HG02840 (cell line): ENCODE measurements at regions not wholly inside any gene's neighbourhood (a gene's known extent, or its start where the extent isn't known, plus 50 kb on each side); places are given as distances from the start of the nearest gene placed in this dataset.
"Not testable (repeated sequence)": the region's sequence is repeated elsewhere in the genome, so short reads cannot be mapped to it uniquely, and the experiment has no call there.

ENCODE experiments used
- ATAC-seq: cut with Tn5 transposase; IDR thresholded peaks from one replicate; pipeline ENCODE4 v1.9.1; 2021; ENCODE audit warnings: mild to moderate bottlenecking, moderate library complexity, moderate number of reproducible peaks; ENCODE audit not compliant: unreplicated experiment, low FRiP score

DNA sequence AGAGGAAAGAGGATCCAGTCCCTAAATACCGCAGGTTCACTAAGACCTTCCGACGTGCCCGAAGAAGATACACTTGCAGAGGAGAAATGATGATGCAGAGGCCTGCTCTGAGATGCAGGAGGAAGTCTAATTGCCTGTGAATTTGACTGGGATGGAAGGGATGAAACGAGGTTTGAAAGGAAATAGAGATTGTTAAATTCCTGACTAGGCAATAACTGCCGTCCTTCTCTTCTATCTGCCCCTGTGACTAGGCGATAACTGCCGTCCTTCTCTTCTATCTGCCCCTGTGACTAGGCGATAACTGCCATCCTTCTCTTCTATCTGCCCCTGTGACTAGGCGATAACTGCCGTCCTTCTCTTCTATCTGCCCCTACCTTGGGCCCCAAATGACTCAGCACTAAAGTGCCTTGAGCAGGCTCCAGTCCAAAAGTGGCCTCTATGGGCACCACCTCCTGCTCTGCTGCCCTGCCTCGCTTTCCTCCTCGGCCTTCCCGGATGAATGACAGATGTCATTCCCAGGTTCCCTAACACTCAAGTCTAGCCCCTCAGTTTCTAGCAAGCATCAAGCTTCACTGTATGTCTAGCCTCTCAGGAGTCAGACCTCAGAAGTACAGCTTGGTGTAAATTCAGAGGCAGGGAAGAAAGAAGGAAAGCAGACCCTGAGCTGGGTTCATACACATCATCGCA lies 189.1 kb downstream of the FOXD4L6 start:
- not testable (repeated sequence) for ATAC-seq

DNA sequence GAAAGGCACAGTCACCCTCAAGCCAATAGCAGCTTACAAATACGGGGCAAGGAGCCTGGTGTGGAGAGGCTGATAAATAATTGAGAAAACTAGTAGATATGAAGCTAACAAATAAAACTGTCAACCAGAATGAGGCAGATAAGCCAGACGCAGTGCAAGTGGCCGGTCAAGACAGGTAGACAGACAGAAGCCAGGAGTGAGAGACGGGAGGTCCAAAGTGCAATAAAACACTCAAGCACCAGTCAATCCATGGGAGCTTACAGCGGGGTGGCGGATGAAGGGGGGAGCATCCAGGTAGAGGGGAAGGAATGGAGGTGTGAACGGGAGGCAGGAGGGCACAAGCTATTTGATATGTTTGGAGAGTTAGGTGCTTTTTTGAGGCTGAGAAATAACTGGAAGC lies 193.1 kb downstream of the FOXD4L6 start:
- ATAC-seq: no peak

DNA sequence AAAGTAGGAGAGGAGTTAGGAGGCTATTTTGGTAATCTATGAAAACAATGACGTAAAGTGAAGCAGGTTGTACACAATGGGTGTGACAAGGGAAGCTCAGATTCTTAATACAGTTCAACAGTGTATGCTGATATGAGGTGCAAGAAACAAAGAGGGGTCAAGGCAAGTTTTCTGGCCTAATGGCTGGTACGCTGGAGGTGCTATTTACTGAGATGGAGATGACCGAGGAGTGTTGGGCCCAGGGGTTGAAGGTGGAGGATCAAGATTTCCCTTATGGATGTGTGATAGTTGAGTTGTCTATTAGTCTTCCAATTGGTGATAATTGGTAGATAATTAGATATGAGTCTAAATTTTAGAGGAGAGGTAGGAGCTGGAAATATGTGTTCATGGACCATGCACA lies 194.0 kb downstream of the FOXD4L6 start:
- not testable (repeated sequence) for ATAC-seq

DNA sequence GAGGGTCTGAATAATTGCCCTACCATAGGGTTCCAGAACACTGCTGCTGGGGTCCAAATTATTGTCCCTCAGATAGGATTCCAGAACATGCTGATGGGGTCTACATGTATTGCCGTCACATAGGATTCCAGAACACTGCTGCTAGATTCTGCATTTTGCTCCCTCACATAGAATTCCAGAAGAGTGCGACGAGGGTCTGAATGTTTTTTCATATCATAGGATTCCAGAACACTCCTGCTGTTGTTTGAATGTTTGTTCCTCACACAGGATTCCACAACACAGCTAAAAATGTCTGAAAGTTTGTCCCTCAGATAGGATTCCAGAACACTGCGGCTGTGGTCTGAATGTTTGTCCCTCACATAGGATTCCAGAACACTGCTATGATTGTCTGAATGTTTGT lies 198.1 kb downstream of the FOXD4L6 start:
- ATAC-seq: not testable (repeated sequence)

DNA sequence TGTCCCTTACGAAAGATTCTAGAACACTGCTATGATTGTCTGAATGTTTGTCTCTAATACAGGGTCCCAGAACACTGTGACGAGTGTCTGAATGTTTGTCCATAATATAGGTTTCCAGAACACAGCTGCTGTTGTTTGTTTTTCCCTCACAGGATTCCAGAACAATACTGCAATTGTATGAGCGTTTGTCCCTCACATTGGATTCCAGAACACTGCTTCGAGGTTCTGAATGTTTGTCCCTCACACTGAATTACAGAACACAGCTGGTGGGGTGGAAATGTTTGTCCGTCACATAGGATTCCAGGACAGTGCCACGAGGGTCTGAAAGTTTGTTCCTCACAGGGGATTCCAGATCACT lies 199.0 kb downstream of the FOXD4L6 start:
- not testable (repeated sequence) for ATAC-seq

DNA sequence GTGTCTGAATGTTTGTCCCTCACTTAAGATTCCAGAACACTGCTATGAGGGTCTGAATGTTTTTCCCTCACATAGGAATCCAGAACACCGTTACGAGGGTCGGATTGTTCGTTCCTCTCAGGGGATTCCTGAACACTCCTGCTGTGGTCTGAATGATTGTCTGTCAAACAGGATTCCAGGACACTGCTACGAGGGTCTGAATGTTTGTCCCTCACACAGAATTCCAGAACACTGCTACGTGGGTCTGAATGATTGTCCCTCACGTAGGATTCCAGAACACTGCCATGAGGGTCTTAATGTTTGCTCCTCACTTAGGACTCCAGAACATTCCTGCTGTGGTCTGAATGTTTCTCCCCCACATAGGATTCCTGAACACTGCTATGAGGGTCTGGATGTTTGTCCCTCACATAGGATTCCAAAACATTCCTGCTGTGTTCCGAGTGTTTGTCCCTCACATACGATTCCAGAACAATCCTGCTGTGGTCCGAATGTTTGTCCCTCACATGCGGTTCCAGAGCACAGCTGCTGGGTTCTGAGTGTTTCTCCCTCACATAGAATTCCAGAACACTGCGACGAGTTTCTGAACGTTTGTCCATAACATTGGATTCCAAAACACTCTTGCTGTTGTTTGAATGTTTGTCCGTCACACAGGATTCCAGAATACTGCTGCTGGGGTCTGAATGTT lies 199.5 kb downstream of the FOXD4L6 start:
- no peak for ATAC-seq

DNA sequence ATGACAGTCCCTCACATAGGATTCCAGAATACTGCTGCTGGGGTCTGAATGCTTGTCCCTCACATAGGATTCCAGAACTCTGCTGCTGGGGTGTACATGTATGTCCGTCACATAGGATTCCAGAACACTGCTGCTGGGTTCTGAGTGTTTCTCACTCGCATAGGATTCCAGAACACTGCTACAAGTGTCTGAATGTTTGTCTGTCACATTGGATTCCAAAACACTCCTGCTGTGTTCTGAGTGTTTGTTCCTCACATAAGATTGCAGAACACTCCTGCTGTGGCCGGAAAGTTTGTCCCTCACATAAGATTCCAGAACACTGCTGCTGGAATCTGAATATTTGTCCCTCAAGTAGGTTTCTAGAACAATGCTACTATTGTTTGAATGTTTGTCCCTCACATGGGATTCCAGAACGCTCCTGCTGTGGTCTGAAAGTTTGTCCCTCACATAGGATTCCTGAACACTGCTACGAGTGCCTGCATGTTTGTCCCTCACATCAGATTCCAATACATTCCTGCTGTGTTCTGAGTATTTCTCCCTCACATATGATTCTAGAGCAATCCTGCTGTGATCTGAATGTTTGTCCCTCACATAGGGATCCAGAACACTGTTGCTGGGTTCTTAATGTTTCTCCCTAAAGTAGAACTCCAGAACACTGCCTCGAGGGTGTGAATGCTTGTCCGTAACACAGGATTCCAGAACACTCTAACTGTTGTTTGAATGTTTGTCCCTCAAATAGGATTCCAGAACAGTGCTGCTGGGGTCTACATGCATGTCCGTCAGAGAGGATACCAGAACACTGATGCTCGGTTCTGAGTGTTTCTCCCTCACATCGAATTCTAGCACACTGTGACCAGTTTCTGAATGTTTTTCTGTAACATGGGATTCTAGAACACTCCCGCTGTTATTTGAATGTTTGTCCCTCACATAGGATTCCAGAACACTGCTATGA lies 200.4 kb downstream of the FOXD4L6 start:
- ATAC-seq: no peak

DNA sequence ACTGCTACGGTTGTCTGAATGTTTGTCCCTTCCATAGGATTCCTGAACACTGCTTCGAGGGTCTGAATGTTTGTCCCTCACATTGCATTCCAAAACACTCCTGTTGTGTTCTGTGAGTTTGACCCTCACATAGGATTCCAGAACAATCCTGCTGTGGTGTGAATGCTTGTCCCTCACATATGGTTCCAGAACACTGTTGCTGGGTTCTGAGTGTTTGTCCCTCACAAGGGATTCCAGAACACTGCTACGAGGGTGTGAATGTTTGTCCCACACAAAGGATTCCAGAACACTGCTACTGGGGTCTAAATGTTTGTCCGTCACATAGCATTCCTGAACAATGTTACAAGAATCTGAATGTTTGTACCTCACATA lies 201.2 kb downstream of the FOXD4L6 start:
- ATAC-seq: no peak

DNA sequence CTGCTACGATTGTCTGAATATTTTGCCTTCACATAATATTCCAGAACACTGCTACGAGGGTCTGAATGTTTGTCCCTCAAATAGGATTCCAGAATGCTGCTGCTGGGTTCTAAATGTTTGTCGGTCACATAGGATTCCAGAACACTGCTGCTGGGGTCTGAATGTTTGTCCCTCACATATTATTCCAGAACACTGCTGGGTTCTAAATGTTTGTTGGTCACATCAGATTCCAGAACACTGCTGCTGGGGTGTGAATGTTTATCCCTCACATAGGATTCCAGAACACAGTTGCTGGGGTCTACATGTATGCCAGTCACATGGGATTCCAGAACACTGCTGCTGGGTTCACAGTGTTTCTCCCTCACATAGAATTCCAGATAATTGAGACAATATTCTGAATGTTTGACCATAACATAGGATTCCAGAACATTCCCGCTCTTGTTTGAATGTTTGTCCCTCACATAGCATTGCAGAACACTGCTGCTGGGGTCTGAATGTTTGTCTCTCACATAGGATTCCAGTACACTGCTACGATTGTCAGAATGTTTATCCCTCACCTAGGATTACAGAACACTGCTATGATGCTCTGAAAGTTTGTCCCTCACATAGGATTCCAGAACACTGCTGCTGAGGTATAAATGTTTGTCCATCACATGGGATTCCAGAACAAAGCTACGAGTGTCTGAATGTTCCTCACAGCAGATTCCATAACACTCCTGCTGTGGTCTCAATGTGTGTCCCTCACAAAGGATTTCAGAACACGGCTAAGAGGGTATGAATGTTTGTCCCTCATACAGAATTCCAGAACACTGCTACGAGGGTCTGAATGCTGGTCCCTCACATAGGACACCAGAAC lies 201.8 kb downstream of the FOXD4L6 start:
- ATAC-seq: no peak

DNA sequence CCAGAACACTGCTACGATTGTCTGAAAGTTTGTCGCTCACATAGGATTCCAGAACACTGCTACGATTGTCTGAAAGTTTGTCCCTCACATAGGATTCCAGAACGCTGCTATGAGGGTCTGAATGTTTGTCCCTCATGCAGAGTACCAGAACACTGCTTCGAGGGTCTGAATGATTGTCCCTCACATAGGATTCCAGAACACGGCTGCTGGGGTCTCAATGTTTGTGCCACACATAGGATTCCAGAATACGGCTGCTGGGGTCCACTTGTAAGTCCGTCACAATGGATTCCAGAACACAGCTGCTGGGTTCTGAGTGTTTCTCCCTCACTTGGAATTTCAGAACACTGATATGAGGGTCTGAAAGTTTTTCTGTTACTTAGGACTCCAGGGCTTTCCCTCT lies 203.3 kb downstream of the FOXD4L6 start:
- no peak for ATAC-seq

DNA sequence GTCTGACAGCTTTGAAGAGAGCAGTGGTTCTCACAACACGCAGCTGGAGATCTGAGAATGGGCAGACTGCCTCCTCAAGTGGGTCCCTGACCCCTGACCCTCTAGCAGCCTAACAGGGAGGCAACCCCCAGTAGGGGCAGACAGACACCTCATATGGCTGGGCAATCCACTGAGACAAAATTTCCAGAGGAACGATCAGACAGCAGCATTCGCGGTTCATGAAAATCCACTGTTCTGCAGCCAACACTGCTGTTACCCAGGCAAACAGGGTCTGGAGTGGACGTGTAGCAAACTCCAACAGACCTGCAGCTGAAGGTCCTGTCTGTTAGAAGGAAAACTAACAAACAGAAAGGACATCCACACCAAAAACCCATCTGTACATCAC lies 212.1 kb downstream of the FOXD4L6 start:
- ATAC-seq: not testable (repeated sequence)

DNA sequence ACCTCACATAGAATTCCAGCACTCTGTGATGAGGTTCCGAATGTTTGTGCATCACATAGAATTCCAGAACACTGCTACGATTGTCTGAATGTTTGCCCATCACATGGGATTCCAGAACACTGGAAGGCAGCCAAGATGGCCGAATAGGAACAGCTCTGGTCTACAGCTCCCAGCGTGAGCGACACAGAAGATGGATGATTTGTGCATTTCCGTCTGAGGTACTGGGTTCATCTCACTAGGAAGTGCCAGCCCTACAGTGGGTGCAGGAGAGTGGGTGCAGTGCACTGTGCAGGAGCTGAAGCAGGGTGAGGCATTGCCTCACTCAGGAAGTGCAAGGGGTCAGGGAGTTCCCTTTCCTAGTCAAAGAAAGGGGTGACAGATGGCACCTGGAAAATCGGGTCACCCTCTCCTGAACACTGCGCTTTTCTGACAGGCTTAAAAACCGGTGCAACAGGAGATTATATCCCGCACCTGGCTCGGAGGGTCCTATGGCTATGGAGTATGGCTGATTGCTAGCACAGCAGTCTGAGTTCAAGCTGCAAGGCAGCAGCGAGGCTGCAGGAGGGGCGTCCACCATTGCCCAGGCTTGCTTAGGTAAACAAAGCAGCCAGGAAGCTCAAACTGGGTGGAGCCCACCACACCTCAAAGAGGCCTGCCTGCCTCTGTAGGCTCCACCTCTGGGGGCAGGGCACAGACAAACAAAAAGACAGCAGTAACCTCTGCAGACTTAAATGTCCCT lies 212.7 kb downstream of the FOXD4L6 start:
- ATAC-seq: not testable (repeated sequence)

DNA sequence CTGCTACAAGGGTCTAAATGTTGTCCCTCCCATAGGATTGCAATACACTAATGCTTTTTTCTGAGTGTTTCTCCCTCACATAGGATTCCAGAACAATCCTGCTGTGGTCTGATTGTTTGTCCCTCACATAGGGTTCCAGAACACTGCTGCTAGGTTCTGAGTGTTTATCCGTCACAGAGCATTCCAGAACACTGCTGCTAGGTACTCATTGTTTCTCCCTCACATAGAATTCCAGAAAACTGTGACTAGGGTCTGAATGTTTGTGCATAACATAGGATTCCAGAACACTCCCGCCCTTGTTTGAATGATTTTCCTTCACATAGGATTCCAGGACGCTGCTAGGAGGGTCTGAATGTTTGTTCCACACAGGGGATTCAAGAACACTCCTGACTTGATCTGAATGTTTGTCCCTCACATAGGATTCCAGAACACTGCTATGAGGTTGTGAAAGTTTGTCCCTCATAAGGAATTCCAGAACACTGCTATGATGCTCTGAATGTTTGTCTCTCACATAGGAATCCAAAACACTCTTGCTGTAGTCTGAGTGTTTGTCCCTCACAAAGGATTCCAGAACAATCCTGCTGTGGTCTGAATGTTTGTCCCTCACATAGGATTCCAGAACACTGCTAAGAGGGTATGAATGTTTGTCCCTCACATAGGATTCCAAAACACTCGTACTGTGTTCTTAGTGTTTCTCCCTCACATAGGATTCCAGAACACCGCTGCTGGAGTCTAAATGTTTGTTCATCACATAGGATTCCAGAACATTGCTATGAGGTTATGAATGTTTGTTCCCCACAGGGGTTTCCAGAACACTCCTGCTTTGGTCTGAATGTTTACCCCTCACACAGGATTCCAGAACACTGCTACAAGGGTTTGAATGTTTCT lies 213.5 kb downstream of the FOXD4L6 start:
- no peak for ATAC-seq

DNA sequence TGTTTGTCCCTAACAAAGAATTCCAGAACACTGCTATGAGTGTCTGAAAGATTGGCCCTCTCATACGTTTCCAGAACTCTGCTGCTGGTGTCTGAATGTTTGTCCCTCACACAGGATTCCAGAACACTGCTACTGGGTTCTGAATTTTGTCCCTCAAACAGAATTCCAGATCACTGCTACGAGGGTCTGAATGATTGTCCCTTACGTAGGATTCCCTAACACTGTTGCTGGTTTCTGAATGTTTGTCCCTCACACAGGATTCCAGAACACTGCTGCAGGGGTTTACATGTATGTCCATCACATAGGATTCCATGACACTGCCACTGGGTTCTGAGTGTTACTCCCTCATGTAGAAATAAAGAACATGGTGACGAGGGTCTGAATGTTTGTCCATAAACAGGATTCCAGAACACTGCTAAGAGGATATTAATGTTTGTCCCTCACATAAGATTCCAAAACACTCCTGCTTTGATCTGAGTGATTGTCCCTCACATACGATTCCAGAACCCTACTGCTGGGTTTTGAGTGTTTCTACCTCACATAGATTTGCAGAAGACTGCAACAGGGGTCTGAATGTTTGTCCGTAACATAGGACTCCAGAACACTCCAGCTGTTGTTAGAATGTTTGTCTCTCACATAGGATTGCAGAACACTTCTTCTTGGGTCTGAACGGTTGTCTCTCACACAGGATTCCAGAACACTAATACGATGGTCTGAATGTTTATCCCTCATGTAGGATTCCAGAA lies 214.4 kb downstream of the FOXD4L6 start:
- no peak for ATAC-seq

DNA sequence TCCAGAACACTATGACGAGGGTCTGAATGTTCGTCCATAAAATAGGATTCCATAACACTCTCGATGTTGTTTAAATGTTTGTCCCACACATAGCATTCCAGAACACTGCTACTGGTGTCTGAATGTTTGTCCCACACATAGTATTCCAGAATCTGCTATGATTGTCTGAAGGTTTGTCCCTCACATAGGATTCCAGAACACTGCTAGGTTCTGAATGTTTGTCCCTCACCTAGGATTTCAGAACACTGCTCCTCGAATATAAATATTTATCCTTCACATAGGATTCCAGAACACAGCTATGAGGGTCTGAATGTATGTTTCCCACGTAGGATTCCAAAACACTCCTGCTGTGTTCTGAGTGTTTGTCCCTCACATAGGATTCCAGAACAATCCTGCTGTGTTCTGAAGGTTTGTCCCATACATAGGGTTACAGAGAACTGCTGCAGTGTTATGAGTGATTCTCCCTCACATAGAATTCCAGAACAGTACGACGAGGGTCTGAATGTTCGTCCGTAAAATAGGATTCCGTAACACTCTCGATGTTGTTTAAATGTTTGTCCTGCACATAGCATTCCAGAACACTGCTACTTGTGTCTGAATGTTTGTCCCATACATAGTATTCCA lies 215.3 kb downstream of the FOXD4L6 start:
- ATAC-seq: no peak

DNA sequence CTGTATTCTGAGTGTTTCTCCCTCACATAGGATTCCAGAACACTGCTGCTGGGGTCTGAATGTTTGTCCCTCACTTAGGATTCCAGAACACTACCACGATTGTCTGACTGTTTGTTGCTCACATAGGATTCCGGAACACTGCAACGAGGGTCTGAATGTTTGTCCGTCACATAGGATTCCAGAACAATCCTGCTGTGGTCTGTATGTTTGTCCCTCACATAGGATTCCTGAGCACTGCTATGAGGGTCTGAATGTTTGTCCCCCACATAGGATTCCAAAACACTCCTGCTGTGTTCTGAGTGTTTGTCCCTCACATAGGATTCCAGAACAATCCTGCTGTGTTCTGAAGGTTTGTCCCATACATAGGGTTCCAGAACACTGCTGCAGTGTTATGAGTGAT lies 215.8 kb downstream of the FOXD4L6 start:
- ATAC-seq: not testable (repeated sequence)

DNA sequence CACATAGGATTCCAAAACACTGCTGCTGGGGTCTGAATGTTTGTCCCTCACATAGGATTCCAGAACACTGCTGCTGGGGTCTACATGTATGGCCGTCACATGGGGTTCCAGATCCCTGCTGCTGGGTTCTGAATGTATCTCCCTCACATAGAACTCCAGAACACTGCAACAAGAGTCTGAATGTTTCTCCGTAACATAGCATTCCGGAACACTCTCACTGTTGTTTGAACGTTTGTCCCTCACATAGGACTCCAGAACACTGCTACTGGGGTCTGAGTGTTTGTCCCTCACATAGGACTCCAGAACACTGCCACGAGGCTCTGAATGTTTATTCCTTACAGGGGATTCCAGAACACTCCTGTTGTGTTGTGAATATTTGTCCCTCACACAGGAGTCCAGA lies 216.8 kb downstream of the FOXD4L6 start:
- no peak for ATAC-seq

DNA sequence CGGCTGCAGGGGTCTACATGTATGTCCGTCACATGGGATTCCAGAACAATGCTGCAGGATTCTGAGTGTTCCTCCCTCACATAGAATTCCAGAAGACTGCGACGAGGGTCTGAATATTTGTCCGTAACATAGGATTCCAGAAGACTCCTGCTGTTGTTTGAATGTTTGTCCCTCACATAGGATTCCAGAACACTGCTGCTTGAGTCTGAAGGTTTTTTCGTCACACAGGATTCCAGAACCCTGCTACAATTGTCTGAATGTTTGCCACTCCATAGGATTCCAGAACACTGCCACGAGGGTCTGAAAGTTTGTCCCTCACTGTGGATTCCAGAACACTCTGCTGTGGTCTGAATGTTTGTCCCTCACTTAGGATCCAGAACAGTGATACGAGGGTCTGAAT lies 217.5 kb downstream of the FOXD4L6 start:
- not testable (repeated sequence) for ATAC-seq
